Stromal cell of bone marrow (primary cell): ENCODE measurements at regions not wholly inside any gene's neighbourhood (a gene's known extent, or its start where the extent isn't known, plus 50 kb on each side); places are given as distances from the start of the nearest gene placed in this dataset.
A peak's percentile ranks its signal among the peaks of the same experiment; 100 is the strongest.
"Not testable (repeated sequence)": the region's sequence is repeated elsewhere in the genome, so short reads cannot be mapped to it uniquely, and the experiment has no call there.

Source experiments
- DNase-seq: peaks from one replicate; pipeline ENCODE4 v3.0.0-alpha.2; 2012; ENCODE audit warnings: low read depth

- DNase-seq = no peak
Measured at GRCh38 chr3:153614140-153614539, 452.1 kb downstream of the RAP2B start.

GRCh38 chr3:153614563-153614962 lies 452.5 kb downstream of the RAP2B start:
- DNase-seq = peak; percentile 72

GRCh38 chr3:153615863-153616262 lies 453.8 kb downstream of the RAP2B start:
- no peak for DNase-seq

- DNase-seq = no peak
Measured at GRCh38 chr3:153617463-153617862, 455.4 kb downstream of the RAP2B start.

GRCh38 chr3:153618176-153618575 lies 456.1 kb downstream of the RAP2B start:
- no peak for DNase-seq

- DNase-seq = no peak
Measured at GRCh38 chr3:153619268-153619667, 457.2 kb downstream of the RAP2B start.

- DNase-seq = no peak
Measured at GRCh38 chr3:153621953-153622352, 459.9 kb downstream of the RAP2B start.

- DNase-seq = no peak
Measured at GRCh38 chr3:153623834-153624233, 461.8 kb downstream of the RAP2B start.

GRCh38 chr3:153624310-153625030 lies 462.4 kb downstream of the RAP2B start:
- DNase-seq = no peak

GRCh38 chr3:153625506-153625905 lies 463.5 kb downstream of the RAP2B start:
- no peak for DNase-seq

GRCh38 chr3:153626158-153626557 lies 464.1 kb downstream of the RAP2B start:
- DNase-seq = no peak

- no peak for DNase-seq
Measured at GRCh38 chr3:153628591-153628990, 466.6 kb downstream of the RAP2B start.

- DNase-seq = no peak
Measured at GRCh38 chr3:153629148-153629547, 467.1 kb downstream of the RAP2B start.

GRCh38 chr3:153631102-153631501 lies 469.1 kb downstream of the RAP2B start:
- DNase-seq = no peak

- no peak for DNase-seq
Measured at GRCh38 chr3:153631664-153632063, 469.6 kb downstream of the RAP2B start.

- DNase-seq = no peak
Measured at GRCh38 chr3:153633407-153633806, 471.4 kb downstream of the RAP2B start.

- DNase-seq = no peak
Measured at GRCh38 chr3:153634683-153635082, 472.7 kb downstream of the RAP2B start.

- no peak for DNase-seq
Measured at GRCh38 chr3:153639631-153640030, 477.6 kb downstream of the RAP2B start.

- no peak for DNase-seq
Measured at GRCh38 chr3:153640689-153641665, 479.0 kb downstream of the RAP2B start.

- DNase-seq = not testable (repeated sequence)
Measured at GRCh38 chr3:153642576-153642975, 478.6 kb upstream of the ARHGEF26 start.

- not testable (repeated sequence) for DNase-seq
Measured at GRCh38 chr3:153643471-153643870, 477.7 kb upstream of the ARHGEF26 start.

- DNase-seq = no peak
Measured at GRCh38 chr3:153649286-153649839, 471.8 kb upstream of the ARHGEF26 start.

GRCh38 chr3:153652076-153652475 lies 469.1 kb upstream of the ARHGEF26 start:
- no peak for DNase-seq
